IPS DF 19.7 (cell line): ENCODE measurements at regions not wholly inside any gene's neighbourhood (a gene's known extent, or its start where the extent isn't known, plus 50 kb on each side); places are given as distances from the start of the nearest gene placed in this dataset.
A peak's percentile ranks its signal among the peaks of the same experiment; 100 is the strongest.

ENCODE experiments used
- DNase-seq: peaks from one replicate; pipeline ENCODE4 v3.0.0-alpha.2; 2013; ENCODE audit warnings: low read depth, low spot score

DNA sequence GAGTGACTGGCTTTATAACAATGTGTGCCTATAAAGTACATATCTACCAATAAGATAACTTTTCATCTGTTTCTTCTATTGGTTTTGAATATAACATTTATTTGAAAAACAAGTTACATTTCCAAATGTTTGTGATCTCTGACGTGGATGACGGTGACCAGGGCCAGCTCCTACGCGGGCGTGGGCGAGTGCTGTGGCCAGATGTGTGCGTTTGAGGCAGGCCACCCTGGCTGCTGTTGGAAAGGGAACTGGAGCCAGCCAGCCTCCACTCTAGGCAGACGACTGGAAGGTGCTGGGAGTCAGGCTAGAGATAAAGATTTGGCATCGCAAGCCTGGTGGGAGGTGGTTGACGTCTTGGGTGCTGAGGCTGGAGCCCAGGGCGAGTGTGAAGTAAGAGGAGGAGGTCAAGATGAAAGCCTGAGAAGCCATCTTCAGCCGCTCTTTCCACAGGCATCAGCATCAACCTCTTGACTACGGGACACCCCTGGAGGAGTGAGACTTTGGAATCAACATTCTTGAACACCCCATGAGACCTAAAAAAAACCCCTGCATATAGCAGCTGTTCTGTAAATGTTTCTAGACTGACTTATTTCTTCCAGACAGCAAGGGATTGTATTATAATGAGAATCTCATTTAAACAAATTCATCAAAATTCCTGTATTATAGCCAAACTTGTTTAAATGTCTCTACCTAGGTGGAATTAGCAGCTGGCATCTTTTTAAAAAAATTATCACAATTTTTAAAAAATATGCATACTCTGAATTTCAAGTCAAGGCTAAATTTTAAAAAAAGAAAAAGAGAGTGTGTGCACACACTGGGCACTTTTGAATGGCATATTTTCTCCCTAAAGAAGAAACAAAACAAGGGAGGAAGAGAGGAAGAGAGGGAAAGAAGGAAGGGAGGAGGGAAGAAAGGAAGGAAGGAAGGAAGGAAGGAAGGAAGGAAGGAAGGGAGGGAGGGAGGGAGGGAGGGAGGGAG lies 112.5 kb upstream of the SLC44A3 start:
- no peak for DNase-seq

GRCh38 chr1:94702442-94702815 lies 117.7 kb upstream of the SLC44A3 start:
- DNase-seq, result no peak

- no peak for DNase-seq
Observed at GRCh38 chr1:94701796-94702441, 118.2 kb upstream of the SLC44A3 start.

- DNase-seq, result no peak
Observed at GRCh38 chr1:94698759-94699502, 121.2 kb upstream of the SLC44A3 start.

DNA sequence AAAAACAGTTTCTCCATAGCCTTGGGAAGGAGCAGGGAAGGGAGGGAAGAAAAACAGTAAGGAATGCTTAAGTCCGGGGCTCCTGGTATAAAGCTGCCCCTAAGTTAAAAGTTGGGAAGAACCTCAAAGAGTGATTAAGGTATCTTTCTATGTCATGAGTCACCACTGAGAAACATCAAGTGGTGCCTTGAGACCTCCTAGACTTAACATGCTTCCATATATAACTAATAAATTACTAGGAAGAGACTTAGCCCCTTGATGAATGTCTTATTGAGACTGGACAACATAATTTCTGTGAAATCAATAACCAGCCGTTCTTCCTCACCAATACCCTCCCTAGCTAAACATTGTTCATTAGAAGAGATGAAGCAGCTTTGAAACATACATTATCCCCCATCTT lies 121.8 kb upstream of the SLC44A3 start:
- DNase-seq, result no peak

- DNase-seq, result no peak
Observed at GRCh38 chr1:94697839-94698238, 122.3 kb upstream of the SLC44A3 start.

DNA sequence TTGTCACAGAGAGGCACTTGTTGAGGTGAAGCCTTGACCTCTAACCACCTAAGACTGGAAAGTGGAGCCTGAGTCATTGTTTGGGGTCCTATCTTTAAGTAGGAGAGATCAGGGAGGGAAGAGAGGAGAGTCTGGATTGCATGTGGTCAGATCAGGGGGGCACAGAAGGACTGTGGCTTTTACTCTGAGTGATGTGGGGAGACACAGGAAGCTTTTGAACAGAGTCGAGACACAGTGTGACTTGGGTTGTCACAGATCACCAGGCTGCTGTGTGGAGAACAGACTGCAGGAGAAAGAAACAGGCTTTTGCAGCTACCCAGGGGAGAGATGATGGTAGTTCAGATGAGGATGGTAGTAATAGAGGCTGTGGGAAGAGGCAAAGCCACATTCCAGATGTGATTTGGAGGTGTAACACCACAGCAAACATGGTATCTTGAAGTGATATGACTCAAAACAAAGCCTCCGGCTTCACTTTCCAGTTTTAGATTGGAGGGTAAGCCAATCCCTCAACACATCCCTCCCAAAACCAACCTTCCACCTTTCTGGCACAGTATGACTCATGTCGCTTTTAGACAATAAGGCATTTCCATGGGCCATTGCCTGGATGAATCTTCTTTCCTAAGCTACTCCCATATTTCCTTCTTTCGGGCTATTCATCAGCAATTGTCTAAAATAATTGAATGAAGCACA lies 125.8 kb upstream of the SLC44A3 start:
- no peak for DNase-seq

- no peak for DNase-seq
Observed at GRCh38 chr1:94693435-94693834, 126.7 kb upstream of the SLC44A3 start.

GRCh38 chr1:94693029-94693428 lies 127.1 kb upstream of the SLC44A3 start:
- DNase-seq, result peak; percentile 17

DNA sequence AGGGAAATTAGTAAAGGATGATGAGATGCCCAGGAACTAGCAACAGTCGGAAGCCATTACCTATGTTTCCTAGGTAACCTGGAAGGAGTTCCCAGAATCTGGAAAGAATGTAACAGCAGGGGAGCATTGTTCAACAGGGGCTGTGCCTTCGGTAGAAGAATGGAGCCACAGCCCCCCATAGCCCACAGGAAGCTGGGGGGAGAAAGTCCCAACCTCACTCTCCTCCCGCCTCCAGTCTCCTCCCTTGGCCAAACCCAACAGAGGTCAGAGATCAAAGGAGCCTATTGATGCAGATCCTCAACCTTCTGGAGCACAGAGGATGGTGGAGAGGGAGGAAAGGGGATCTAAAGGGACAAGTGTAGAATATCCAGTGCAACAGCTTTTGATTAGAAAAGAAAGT lies 131.5 kb upstream of the SLC44A3 start:
- DNase-seq, result peak; percentile 94

GRCh38 chr1:94686882-94687281 lies 133.3 kb upstream of the SLC44A3 start:
- DNase-seq, result no peak

DNA sequence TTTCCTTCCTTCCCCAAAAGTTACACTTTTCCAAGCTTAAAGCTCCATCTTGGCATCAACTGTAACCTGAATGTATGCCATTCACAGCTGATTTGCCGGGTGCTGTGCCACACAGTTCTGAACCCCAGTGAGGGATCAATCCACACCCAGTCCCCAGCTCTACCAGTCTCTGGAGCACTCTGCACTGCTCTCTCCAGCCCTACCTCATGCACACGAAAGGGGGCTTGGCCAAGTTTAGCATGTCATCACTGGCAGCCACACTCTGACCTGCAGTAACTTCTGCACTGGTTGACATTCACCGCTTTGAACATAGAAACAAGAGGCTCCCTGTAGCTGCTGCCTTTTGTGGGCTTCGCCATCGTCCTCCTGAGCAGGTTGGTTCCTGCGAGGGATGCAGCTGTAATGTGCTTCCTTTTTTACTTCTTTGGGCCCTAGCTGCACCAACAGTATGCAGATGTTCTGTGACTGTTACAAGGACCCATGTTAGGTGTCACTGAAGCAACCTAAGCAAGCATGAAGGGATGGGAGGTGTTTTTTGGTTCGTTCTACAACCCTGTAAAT lies 135.4 kb upstream of the SLC44A3 start:
- DNase-seq, result no peak

- DNase-seq, result no peak
Observed at GRCh38 chr1:94683886-94684285, 136.3 kb upstream of the SLC44A3 start.

- DNase-seq, result no peak
Observed at GRCh38 chr1:94680039-94680377, 138.4 kb upstream of the F3 start.

DNA sequence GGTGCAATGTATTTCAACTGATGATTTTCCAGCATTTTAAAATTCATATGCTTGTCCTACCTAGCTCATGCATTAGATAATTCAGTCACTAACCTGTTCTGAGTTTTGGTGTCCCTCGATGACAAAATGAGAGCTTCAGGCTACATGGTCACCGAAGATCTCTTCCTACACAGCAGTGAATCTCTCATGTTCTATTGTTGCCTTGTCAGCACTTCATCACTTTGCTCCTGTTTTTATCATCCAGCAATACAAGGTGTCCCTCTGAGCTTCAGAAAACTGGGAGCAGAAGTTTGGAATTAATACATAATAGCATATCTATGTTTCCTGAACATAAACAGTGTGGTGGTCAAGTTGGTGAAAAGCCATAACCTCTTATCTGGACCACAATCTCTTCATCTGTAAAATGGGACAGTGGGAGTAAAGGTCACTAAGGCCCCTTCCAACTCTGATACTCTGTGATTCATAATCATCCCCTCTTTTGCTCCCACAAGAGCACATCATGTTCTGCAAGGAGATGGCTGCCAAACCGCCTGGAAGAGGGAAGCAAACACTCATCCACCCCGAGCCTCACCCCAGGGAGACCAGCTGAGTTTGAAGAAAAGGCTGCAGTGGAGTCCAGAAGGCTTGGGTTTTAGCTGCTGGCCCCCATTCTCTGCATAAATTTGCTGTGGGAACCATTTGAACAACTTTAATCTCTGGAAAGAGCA lies 137.9 kb upstream of the F3 start:
- DNase-seq, result no peak

DNA sequence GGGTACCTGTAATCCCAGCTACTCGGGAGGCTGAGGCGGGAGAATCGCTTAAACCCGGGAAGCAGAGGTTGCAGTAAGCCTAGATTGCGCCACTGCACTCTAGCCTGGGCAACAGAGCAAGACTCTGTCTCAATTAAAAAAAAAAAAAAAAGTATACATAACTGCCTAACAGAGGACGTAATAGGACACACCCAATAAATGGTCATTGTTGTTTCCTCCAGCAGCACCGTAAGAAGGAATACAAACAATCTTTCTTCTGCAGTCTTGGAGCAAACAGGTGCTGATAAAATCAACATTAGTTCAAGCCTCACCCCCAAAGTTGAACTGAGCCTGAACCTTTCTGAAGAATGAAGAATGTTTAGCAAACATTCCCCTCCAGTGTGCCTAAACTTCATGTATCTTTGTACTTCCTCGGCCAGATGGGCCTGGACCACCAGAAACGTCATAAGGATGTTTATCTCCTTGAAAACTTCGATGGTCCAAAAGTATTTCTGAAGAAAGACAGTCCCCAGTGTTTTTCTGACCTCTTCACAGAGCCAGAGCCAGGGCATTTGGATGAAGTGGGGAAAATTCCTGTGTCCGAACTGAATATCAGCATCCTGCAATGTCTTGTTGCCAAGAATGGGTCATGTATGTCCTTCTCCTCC lies 136.8 kb upstream of the F3 start:
- no peak for DNase-seq

DNA sequence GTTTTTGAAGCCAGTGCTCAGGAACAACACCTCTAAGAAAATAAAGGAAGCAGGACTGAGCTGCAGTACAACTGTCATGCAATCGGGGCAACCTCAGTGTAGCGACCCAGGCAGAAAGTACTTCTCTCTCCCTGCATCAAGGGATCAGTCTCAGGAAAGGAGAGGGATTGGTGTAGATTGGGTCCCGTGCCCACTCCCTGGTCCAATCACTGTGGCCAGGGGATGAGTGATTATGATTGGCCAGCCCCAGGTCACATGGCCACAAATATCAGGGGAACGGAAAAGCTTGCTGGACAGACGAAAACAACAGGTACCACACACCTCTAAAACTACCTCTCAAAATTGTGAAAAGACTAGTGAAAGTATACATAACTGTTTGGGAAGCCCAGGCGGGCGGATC lies 136.2 kb upstream of the F3 start:
- DNase-seq, result no peak

GRCh38 chr1:94677087-94677486 lies 135.5 kb upstream of the F3 start:
- no peak for DNase-seq

GRCh38 chr1:94676686-94677085 lies 135.1 kb upstream of the F3 start:
- DNase-seq, result no peak

GRCh38 chr1:94675373-94675772 lies 133.8 kb upstream of the F3 start:
- no peak for DNase-seq
